Trophoblast cell (in vitro differentiated cells and primary cell): ENCODE measurements at regions not wholly inside any gene's neighbourhood (a gene's known extent, or its start where the extent isn't known, plus 50 kb on each side); places are given as distances from the start of the nearest gene placed in this dataset.
A peak's percentile ranks its signal among the peaks of the same experiment; 100 is the strongest.

Source experiments
- DNase-seq, 2 donors: peaks; one replicate each; pipeline ENCODE4 v3.0.0-alpha.2; 2016
- H2AFZ ChIP-seq: 2 replicates; pipeline ENCODE4 v1.6.1; 2013; ENCODE audit warnings: low read length, moderate library complexity, mild to moderate bottlenecking; ENCODE audit not compliant: insufficient read depth, poor library complexity
- H2AK5ac ChIP-seq: 2 replicates; pipeline ENCODE4 v1.6.1; 2013; ENCODE audit warnings: mild to moderate bottlenecking, low read length
- H2BK120ac ChIP-seq: 2 replicates; pipeline ENCODE4 v1.6.1; 2013; ENCODE audit warnings: low read length, mild to moderate bottlenecking, moderate library complexity; ENCODE audit not compliant: insufficient read depth, poor library complexity
- H2BK12ac ChIP-seq: 2 replicates; pipeline ENCODE4 v1.6.1; 2013; ENCODE audit warnings: mild to moderate bottlenecking, low read length, moderate library complexity
- H2BK5ac ChIP-seq: 2 replicates; pipeline ENCODE4 v1.6.1; 2013; ENCODE audit warnings: low read length, low read depth, moderate library complexity, mild to moderate bottlenecking; ENCODE audit not compliant: poor library complexity
- H3K14ac ChIP-seq: 2 replicates; pipeline ENCODE4 v1.6.1; 2013; ENCODE audit warnings: mild to moderate bottlenecking, low read length
- H3K18ac ChIP-seq: 2 replicates; pipeline ENCODE4 v1.6.1; 2013; ENCODE audit warnings: mild to moderate bottlenecking, low read length
- H3K23ac ChIP-seq: 2 replicates; pipeline ENCODE4 v1.6.1; 2013; ENCODE audit warnings: low read length
- H3K27ac ChIP-seq: 2 replicates; pipeline ENCODE4 v1.5.1; 2013; ENCODE audit warnings: low read depth, mild to moderate bottlenecking, inconsistent platforms, low read length, moderate library complexity
- H3K27me3 ChIP-seq: 2 replicates; pipeline ENCODE4 v1.6.1; 2013; ENCODE audit warnings: inconsistent platforms, mild to moderate bottlenecking, low read length, moderate library complexity; ENCODE audit not compliant: insufficient read depth
- H3K36me3 ChIP-seq, 2 experiments: 1 replicate in 1 of 2; 2 replicates in 1 of 2; pipeline ENCODE4 v1.6.1; 2013; ENCODE audit warnings: low read length in 2 of 2, mild to moderate bottlenecking in 2 of 2, moderate library complexity in 1 of 2; ENCODE audit not compliant: insufficient read depth in 2 of 2, control insufficient read depth in 1 of 2
- H3K4ac ChIP-seq: 2 replicates; pipeline ENCODE4 v1.6.1; 2013; ENCODE audit warnings: low read depth, mild to moderate bottlenecking, low read length, moderate library complexity
- H3K4me1 ChIP-seq, 2 experiments: 1 replicate in 1 of 2; 2 replicates in 1 of 2; pipeline ENCODE4 v1.6.1; 2013; ENCODE audit warnings: low read length in 2 of 2, mild to moderate bottlenecking in 2 of 2, moderate library complexity in 1 of 2; ENCODE audit not compliant: insufficient read depth in 2 of 2, control insufficient read depth in 1 of 2
- H3K4me2 ChIP-seq: 2 replicates; pipeline ENCODE4 v1.6.1; 2013; ENCODE audit warnings: inconsistent platforms, mild to moderate bottlenecking, low read length, moderate library complexity
- H3K4me3 ChIP-seq: 2 replicates; pipeline ENCODE4 v1.5.1; 2013; ENCODE audit warnings: mild to moderate bottlenecking, low read depth, low read length, inconsistent platforms
- H3K79me1 ChIP-seq: one replicate; pipeline ENCODE4 v1.6.1; 2013; ENCODE audit warnings: low read length
- H3K79me2 ChIP-seq: 2 replicates; pipeline ENCODE4 v1.6.1; 2013; ENCODE audit warnings: low read length, mild to moderate bottlenecking; ENCODE audit not compliant: control insufficient read depth, insufficient read depth, poor library complexity
- H3K9ac ChIP-seq: 2 replicates; pipeline ENCODE4 v1.6.1; 2013; ENCODE audit warnings: mild to moderate bottlenecking, low read length
- H3K9me3 ChIP-seq: 2 replicates; pipeline ENCODE4 v1.6.1; 2013; ENCODE audit warnings: low read depth, mild to moderate bottlenecking, control low read depth, inconsistent platforms, low read length; ENCODE audit not compliant: insufficient read depth
- H4K12ac ChIP-seq: 2 replicates; pipeline ENCODE4 v1.6.1; 2013; ENCODE audit warnings: low read depth, mild to moderate bottlenecking, low read length, moderate library complexity
- H4K8ac ChIP-seq: 2 replicates; pipeline ENCODE4 v1.6.1; 2013; ENCODE audit warnings: low read depth, mild to moderate bottlenecking, low read length, moderate library complexity
- H4K91ac ChIP-seq: one replicate; pipeline ENCODE4 v1.6.1; 2013; ENCODE audit warnings: low read depth, mild to moderate bottlenecking, low read length, moderate library complexity
- WGBS: extraction: QIAGEN DNeasy Blood & Tissue Kit; methylation state at CpG from one replicate; pipeline ENCODE4 v1.1.7; 2013; ENCODE audit warnings: missing lambda C conversion rate; ENCODE audit not compliant: insufficient read length, insufficient coverage; ENCODE audit errors: extremely low coverage; 5-methylcytosine and 5-hydroxymethylcytosine counted together

GRCh38 chr10:71040846-71041605 is 152.7 kb upstream of the PCBD1 start:
- Histone ChIP-seq H3K79me2 (no peaks in the 10 kb centered on the region), H3K36me3 (no peaks in the 10 kb centered on the region), H3K4me3 (peak overlapping the region; percentile 47), H3K9ac (no peak overlapping the region), H3K9me3 (no peaks in the 10 kb centered on the region), H4K91ac (no peak overlapping the region), H4K12ac (no peak overlapping the region), H3K4me1 (no peaks in the 10 kb centered on the region), H3K18ac (no peak overlapping the region), H3K14ac (no peak overlapping the region), H2BK12ac (no peak overlapping the region), H3K4ac (no peak overlapping the region), H2AK5ac (no peak overlapping the region), H3K27ac (no peak overlapping the region), H3K79me1 (no peaks in the 10 kb centered on the region), H3K23ac (no peak overlapping the region), H2AFZ (no peak overlapping the region), H2BK120ac (no peak overlapping the region), H3K4me2 (no peak overlapping the region), H4K8ac (no peak overlapping the region), H3K27me3 (no peaks in the 10 kb centered on the region), H2BK5ac (no peak overlapping the region)
- no peak for DNase-seq
- WGBS, result no CpG with 5 or more reads among the region's 20 CpGs

GRCh38 chr10:71042216-71042615 is 153.9 kb upstream of the PCBD1 start:
- no peak for DNase-seq

DNA sequence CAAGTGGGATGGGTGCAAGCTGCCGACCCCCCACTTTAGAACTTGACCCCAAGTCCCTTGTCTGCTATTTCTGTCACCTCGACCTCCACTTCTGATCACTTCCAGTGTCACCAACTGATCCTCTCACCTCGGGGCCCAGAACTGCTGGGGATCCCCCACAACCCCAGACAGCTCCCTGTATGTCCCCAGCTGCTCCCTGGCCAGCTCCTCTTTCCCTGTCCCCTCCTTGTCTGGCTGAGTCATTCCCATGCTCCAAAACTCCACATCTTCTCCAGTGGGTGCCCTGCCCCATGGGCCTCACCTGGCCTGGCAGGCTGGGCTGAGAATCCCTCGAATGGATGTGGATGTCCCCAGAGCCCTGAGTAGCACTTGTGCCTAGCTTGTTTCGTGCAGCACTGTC is 154.3 kb upstream of the PCBD1 start:
- H3K36me3 ChIP-seq, result no peaks in the 10 kb centered on the region
- H3K9ac ChIP-seq, result no peak overlapping the region
- no peak overlapping the region for H4K91ac ChIP-seq
- no peak overlapping the region for H2AFZ ChIP-seq
- WGBS, result no CpG with 5 or more reads among the region's 5 CpGs
- H3K27ac ChIP-seq, result no peak overlapping the region
- no peak overlapping the region for H2BK5ac ChIP-seq
- DNase-seq, result no peak
- H3K23ac ChIP-seq, result no peak overlapping the region
- H3K4ac ChIP-seq, result no peak overlapping the region
- no peak overlapping the region for H4K8ac ChIP-seq
- H3K4me2 ChIP-seq, result no peak overlapping the region
- no peak overlapping the region for H3K18ac ChIP-seq
- H3K79me1 ChIP-seq, result no peaks in the 10 kb centered on the region
- H2BK120ac ChIP-seq, result no peak overlapping the region
- no peak overlapping the region for H3K4me3 ChIP-seq
- H3K27me3 ChIP-seq, result no peaks in the 10 kb centered on the region
- no peak overlapping the region for H3K14ac ChIP-seq
- H2BK12ac ChIP-seq, result no peak overlapping the region
- H3K4me1 ChIP-seq, result no peaks in the 10 kb centered on the region
- no peak overlapping the region for H4K12ac ChIP-seq
- H3K9me3 ChIP-seq, result no peaks in the 10 kb centered on the region
- no peak overlapping the region for H2AK5ac ChIP-seq
- H3K79me2 ChIP-seq, result no peaks in the 10 kb centered on the region

More at GRCh38 chr10:71042216-71042615, 153.9 kb upstream of the PCBD1 start:
- Histone ChIP-seq H3K27me3 (no peaks in the 10 kb centered on the region), H3K4me3 (no peak overlapping the region), H3K36me3 (no peaks in the 10 kb centered on the region), H4K8ac (no peak overlapping the region), H3K27ac (no peak overlapping the region), H3K18ac (no peak overlapping the region), H3K4me2 (no peak overlapping the region), H2AFZ (no peak overlapping the region), H3K79me1 (no peaks in the 10 kb centered on the region), H3K79me2 (no peaks in the 10 kb centered on the region), H2BK120ac (no peak overlapping the region), H3K4me1 (no peaks in the 10 kb centered on the region), H2BK12ac (no peak overlapping the region), H2AK5ac (no peak overlapping the region), H3K9me3 (no peaks in the 10 kb centered on the region), H2BK5ac (no peak overlapping the region), H3K4ac (no peak overlapping the region), H4K91ac (no peak overlapping the region), H3K9ac (no peak overlapping the region), H4K12ac (no peak overlapping the region), H3K14ac (no peak overlapping the region), H3K23ac (no peak overlapping the region)
- no CpG with 5 or more reads among the region's 4 CpGs for WGBS

DNA sequence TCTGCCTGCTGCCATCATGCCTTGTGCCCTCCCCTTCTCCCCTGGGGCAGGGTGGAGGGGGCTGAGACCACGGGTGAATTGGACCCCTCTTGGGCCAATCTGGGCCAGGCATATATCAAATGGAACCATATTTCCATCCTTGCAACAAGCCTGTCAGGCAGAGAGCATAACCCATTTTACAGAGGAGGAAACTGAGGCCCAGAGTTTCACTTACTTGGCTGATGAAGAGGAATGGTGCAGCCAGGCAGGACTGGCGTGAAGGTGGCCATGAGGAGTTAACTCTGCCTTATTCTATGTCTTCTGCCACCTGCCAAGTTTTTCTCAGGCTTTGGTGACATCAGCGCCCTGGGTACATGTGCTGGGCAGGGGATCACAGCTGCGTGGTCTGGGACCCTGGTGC is 155.5 kb upstream of the PCBD1 start:
- no peak overlapping the region for H4K12ac ChIP-seq
- no CpG with 5 or more reads among the region's 4 CpGs for WGBS

More for the DNA sequence above, 155.5 kb upstream of the PCBD1 start:
- H3K79me1 ChIP-seq, result no peaks in the 10 kb centered on the region
- no peak overlapping the region for H3K27ac ChIP-seq
- H4K91ac ChIP-seq, result no peak overlapping the region
- H2BK5ac ChIP-seq, result no peak overlapping the region
- no peak overlapping the region for H3K4ac ChIP-seq
- H3K9me3 ChIP-seq, result no peaks in the 10 kb centered on the region
- no peak overlapping the region for H2BK12ac ChIP-seq
- no peak overlapping the region for H3K18ac ChIP-seq
- H3K79me2 ChIP-seq, result no peaks in the 10 kb centered on the region
- H3K36me3 ChIP-seq, result no peaks in the 10 kb centered on the region
- H2AK5ac ChIP-seq, result no peak overlapping the region
- H3K4me2 ChIP-seq, result no peak overlapping the region
- H3K9ac ChIP-seq, result no peak overlapping the region
- no peak overlapping the region for H3K14ac ChIP-seq
- no peak overlapping the region for H4K8ac ChIP-seq
- H3K23ac ChIP-seq, result no peak overlapping the region
- H3K27me3 ChIP-seq, result no peaks in the 10 kb centered on the region
- H2AFZ ChIP-seq, result no peak overlapping the region
- DNase-seq, result no peak
- no peak overlapping the region for H2BK120ac ChIP-seq
- no peaks in the 10 kb centered on the region for H3K4me1 ChIP-seq
- H3K4me3 ChIP-seq, result no peak overlapping the region
